ENCODE measurements at regions not wholly inside any gene's neighbourhood (a gene's known extent, or its start where the extent isn't known, plus 50 kb on each side); places are given as distances from the start of the nearest gene placed in this dataset.
"Not testable (repeated sequence)": the region's sequence is repeated elsewhere in the genome, so short reads cannot be mapped to it uniquely, and the experiment has no call there.

- no peak overlapping the region for H2AFZ ChIP-seq
- TF ChIP-seq CTCF (IDR thresholded peaks at IDR 0.05), result no peak
- H3K27ac ChIP-seq, result no peak overlapping the region
- H3K36me3 ChIP-seq (ENCODE audit: control insufficient read depth, insufficient read depth, low read length), result no peaks in the 10 kb centered on the region
- H3K4me1 ChIP-seq, result no peaks in the 10 kb centered on the region
- H3K9me3 ChIP-seq (ENCODE audit: control insufficient read depth, low read length), result no peaks in the 10 kb centered on the region
- H3K27me3 ChIP-seq (ENCODE audit: control insufficient read depth, insufficient read depth, low read length), result no peaks in the 10 kb centered on the region
- no peak overlapping the region for H3K9ac ChIP-seq
- H3K4me3 ChIP-seq (ENCODE audit: low read depth, low read length), result no peak overlapping the region
- H3K4me2 ChIP-seq (ENCODE audit: low read length), result no peak overlapping the region
- no peaks in the 10 kb centered on the region for H3K79me2 ChIP-seq
Measured at GRCh38 chr4:138473339-138473738, 231.2 kb upstream of the SLC7A11 start.

GRCh38 chr4:138460477-138461414 lies 218.6 kb upstream of the SLC7A11 start:
- H2AFZ ChIP-seq, result no peak overlapping the region
- no peak for TF ChIP-seq CTCF (IDR thresholded peaks at IDR 0.05)
- no peaks in the 10 kb centered on the region for H3K4me1 ChIP-seq
- H3K79me2 ChIP-seq, result no peaks in the 10 kb centered on the region
- no peaks in the 10 kb centered on the region for H3K36me3 ChIP-seq (ENCODE audit: control insufficient read depth, insufficient read depth, low read length)
- no peaks in the 10 kb centered on the region for H3K27me3 ChIP-seq (ENCODE audit: control insufficient read depth, insufficient read depth, low read length)
- H3K9me3 ChIP-seq (ENCODE audit: control insufficient read depth, low read length), result no peaks in the 10 kb centered on the region
- no peak overlapping the region for H3K4me2 ChIP-seq (ENCODE audit: low read length)
- H3K9ac ChIP-seq, result no peak overlapping the region
- H3K27ac ChIP-seq, result no peak overlapping the region
- no peak overlapping the region for H3K4me3 ChIP-seq (ENCODE audit: low read depth, low read length)

GRCh38 chr4:138458751-138459150 lies 216.6 kb upstream of the SLC7A11 start:
- Histone ChIP-seq H3K79me2 (no peaks in the 10 kb centered on the region), H3K9me3 (ENCODE audit: control insufficient read depth, low read length) (no peaks in the 10 kb centered on the region), H3K27me3 (ENCODE audit: control insufficient read depth, insufficient read depth, low read length) (no peaks in the 10 kb centered on the region), H3K4me3 (ENCODE audit: low read depth, low read length) (no peak overlapping the region), H2AFZ (no peak overlapping the region), H3K4me1 (no peaks in the 10 kb centered on the region), H3K4me2 (ENCODE audit: low read length) (no peak overlapping the region), H3K9ac (no peak overlapping the region), H3K36me3 (ENCODE audit: control insufficient read depth, insufficient read depth, low read length) (no peaks in the 10 kb centered on the region), H3K27ac (no peak overlapping the region)
- no peak for TF ChIP-seq CTCF (IDR thresholded peaks at IDR 0.05)

GRCh38 chr4:138456349-138456748 lies 214.2 kb upstream of the SLC7A11 start:
- H3K4me1 ChIP-seq; H3K4me3 ChIP-seq (ENCODE audit: low read depth, low read length); H3K27me3 ChIP-seq (ENCODE audit: control insufficient read depth, insufficient read depth, low read length); H3K27ac ChIP-seq; H2AFZ ChIP-seq; H3K79me2 ChIP-seq; H3K4me2 ChIP-seq (ENCODE audit: low read length); H3K9me3 ChIP-seq (ENCODE audit: control insufficient read depth, low read length); H3K9ac ChIP-seq; H3K36me3 ChIP-seq (ENCODE audit: control insufficient read depth, insufficient read depth, low read length): not testable (repeated sequence)

GRCh38 chr4:138455097-138455496 lies 212.9 kb upstream of the SLC7A11 start:
- Histone ChIP-seq H3K36me3 (ENCODE audit: control insufficient read depth, insufficient read depth, low read length) (no peaks in the 10 kb centered on the region), H3K9ac (no peak overlapping the region), H3K4me2 (ENCODE audit: low read length) (no peak overlapping the region), H3K27ac (no peak overlapping the region), H3K4me3 (ENCODE audit: low read depth, low read length) (no peak overlapping the region), H3K27me3 (ENCODE audit: control insufficient read depth, insufficient read depth, low read length) (no peaks in the 10 kb centered on the region), H3K4me1 (no peaks in the 10 kb centered on the region), H3K9me3 (ENCODE audit: control insufficient read depth, low read length) (no peaks in the 10 kb centered on the region), H2AFZ (no peak overlapping the region), H3K79me2 (no peaks in the 10 kb centered on the region)
- no peak for TF ChIP-seq CTCF (IDR thresholded peaks at IDR 0.05)

All from parathyroid adenoma (tissue), 2 donors.